ENCODE measurements at regions not wholly inside any gene's neighbourhood (a gene's known extent, or its start where the extent isn't known, plus 50 kb on each side); places are given as distances from the start of the nearest gene placed in this dataset.
A peak's percentile ranks its signal among the peaks of the same experiment; 100 is the strongest.
"Not testable (repeated sequence)": the region's sequence is repeated elsewhere in the genome, so short reads cannot be mapped to it uniquely, and the experiment has no call there.

DNA sequence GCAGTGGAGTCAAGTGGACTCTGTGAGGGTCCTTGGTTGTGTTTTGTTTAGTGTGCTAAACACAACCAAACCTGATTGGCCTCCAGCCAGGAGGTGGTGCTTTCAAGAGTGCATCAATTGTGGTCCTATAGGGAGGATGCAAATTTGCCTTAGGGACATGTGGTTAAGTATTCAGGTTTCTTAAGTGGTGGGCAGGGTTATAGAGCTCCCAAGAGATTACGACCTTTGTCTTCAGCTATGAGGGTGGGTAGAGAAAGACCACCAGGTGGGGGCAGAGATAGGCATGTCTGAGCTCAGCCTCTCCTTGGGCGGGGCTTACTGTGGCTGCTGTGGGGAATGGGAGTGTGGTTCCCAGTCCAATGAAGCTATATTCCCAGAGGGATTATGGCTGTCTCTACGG is 186.6 kb downstream of the SQOR start:
- H3K27me3 ChIP-seq (ENCODE audit: control insufficient read depth in 4 of 4, insufficient read depth in 4 of 4, low read length in 3 of 4): no peaks in the 10 kb centered on the region
- no peaks in the 10 kb centered on the region for H3K36me3 ChIP-seq (ENCODE audit: control insufficient read depth in 4 of 4, insufficient read depth in 3 of 4, low read depth in 1 of 4, low read length in 3 of 4)
- no peak overlapping the region for H3K27ac ChIP-seq (ENCODE audit: low read depth in 1 of 2, low read length in 2 of 2)
- no peak for DNase-seq (ENCODE audit: low spot score)
- 88% methylated on average over 3 of the region's 3 CpGs for WGBS
- no peak overlapping the region for H3K4me3 ChIP-seq (ENCODE audit: low read depth in 1 of 3, low read length in 3 of 3)
- H3K9me3 ChIP-seq (ENCODE audit: control insufficient read depth in 4 of 4, low read length in 3 of 4): no peaks in the 10 kb centered on the region
- H3K9ac ChIP-seq (ENCODE audit: low read depth in 1 of 2, low read length in 2 of 2): no peak overlapping the region
- TF ChIP-seq FOXA2 (IDR thresholded peaks at IDR 0.05): no peak
- peaks cover 0 to 2% (median 0%) of the 10 kb centered on the region in 4 donors for H3K4me1 ChIP-seq (ENCODE audit: control insufficient read depth in 4 of 4, insufficient read depth in 4 of 4, low read length in 3 of 4)

DNA sequence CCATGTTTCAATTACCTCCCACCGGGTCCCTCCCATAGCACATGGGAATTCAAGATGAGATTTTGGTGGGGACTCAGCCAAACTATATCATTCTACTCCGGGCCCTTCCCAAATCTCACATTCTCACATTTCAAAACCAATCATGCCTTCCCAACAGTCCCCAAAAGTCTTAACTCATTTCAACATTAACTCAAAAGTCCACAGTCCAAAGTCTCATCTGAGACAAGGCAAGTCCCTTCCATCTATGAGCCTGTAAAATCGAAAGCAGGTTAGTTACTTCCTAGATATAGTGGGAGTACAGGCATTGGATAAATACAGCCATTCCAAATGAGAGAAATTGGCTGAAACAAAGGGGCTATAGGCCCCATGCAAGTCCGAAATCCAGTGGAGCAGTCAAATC is 188.1 kb downstream of the SQOR start:
- H3K4me3 ChIP-seq (ENCODE audit: low read depth in 1 of 3, low read length in 3 of 3); H3K4me1 ChIP-seq (ENCODE audit: control insufficient read depth in 4 of 4, insufficient read depth in 4 of 4, low read length in 3 of 4); H3K27ac ChIP-seq (ENCODE audit: low read depth in 1 of 2, low read length in 2 of 2); H3K9ac ChIP-seq (ENCODE audit: low read depth in 1 of 2, low read length in 2 of 2); H3K9me3 ChIP-seq (ENCODE audit: control insufficient read depth in 4 of 4, low read length in 3 of 4); H3K36me3 ChIP-seq (ENCODE audit: control insufficient read depth in 4 of 4, insufficient read depth in 3 of 4, low read depth in 1 of 4, low read length in 3 of 4); DNase-seq (ENCODE audit: low spot score); H3K27me3 ChIP-seq (ENCODE audit: control insufficient read depth in 4 of 4, insufficient read depth in 4 of 4, low read length in 3 of 4): not testable (repeated sequence)
- peak; percentile 60 for TF ChIP-seq HNF4G (IDR thresholded peaks at IDR 0.05)
- peak; percentile 70 to 89 for TF ChIP-seq HNF4A (conservative IDR thresholded peaks at IDR 0.05)
- peak; percentile 46 for TF ChIP-seq SP1 (IDR thresholded peaks at IDR 0.05)
- WGBS: 60% methylated on average over 4 of the region's 4 CpGs

DNA sequence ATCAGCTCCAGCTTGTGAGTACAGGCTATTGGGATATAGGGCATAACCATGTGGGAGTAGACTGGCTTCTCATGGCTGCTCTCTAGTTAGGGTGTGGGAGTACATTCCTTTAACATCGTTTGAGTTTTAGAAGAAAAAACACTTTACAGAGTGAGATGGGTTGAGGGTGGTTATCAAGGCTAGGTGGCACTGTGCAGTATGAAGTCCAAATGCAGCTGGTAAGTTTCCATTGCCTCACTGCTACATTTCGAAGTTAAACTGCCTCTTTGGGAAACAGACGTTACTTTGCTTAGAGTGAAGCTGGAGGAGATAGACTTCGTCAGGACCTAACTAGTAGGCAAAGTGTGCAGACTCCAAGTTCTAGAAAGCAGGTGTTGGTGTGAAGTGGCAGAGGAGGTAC is 192.4 kb downstream of the SQOR start:
- 59% methylated on average over 4 of the region's 4 CpGs for WGBS
- no peaks in the 10 kb centered on the region for H3K36me3 ChIP-seq (ENCODE audit: control insufficient read depth in 4 of 4, insufficient read depth in 3 of 4, low read depth in 1 of 4, low read length in 3 of 4)
- no peak overlapping the region for H3K9ac ChIP-seq (ENCODE audit: low read depth in 1 of 2, low read length in 2 of 2)
- no peaks in the 10 kb centered on the region for H3K9me3 ChIP-seq (ENCODE audit: control insufficient read depth in 4 of 4, low read length in 3 of 4)
- peaks cover 0 to 2% (median 0%) of the 10 kb centered on the region in 4 donors for H3K4me1 ChIP-seq (ENCODE audit: control insufficient read depth in 4 of 4, insufficient read depth in 4 of 4, low read length in 3 of 4)
- H3K27me3 ChIP-seq (ENCODE audit: control insufficient read depth in 4 of 4, insufficient read depth in 4 of 4, low read length in 3 of 4): no peaks in the 10 kb centered on the region
- H3K27ac ChIP-seq (ENCODE audit: low read depth in 1 of 2, low read length in 2 of 2): no peak overlapping the region
- TF ChIP-seq NR2F2 (IDR thresholded peaks at IDR 0.05): no peak
- no peak for DNase-seq (ENCODE audit: low spot score)
- H3K4me3 ChIP-seq (ENCODE audit: low read depth in 1 of 3, low read length in 3 of 3): no peak overlapping the region

DNA sequence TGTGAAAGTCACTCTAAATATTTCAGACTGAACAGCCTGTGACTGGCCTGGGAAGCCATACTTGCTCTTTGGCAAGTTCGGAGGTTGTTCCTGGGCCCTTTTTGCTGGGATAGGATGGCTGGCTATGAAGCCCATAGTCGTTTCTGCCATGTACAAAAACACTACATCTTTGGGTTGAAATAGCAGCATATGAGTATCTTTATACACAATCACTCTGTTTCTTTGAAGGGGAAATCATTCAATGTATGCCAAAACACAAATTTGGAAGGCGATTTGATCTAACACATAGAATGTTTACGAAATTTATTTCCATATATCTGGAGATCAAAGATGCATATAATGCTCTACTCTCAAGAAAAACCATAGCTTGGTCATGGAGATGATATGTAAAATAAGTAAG is 192.9 kb downstream of the SQOR start:
- no peaks in the 10 kb centered on the region for H3K27me3 ChIP-seq (ENCODE audit: control insufficient read depth in 4 of 4, insufficient read depth in 4 of 4, low read length in 3 of 4)
- peaks cover 0 to 2% (median 0%) of the 10 kb centered on the region in 4 donors for H3K4me1 ChIP-seq (ENCODE audit: control insufficient read depth in 4 of 4, insufficient read depth in 4 of 4, low read length in 3 of 4)
- no peak overlapping the region for H3K4me3 ChIP-seq (ENCODE audit: low read depth in 1 of 3, low read length in 3 of 3)
- DNase-seq (ENCODE audit: low spot score): no peak
- H3K9ac ChIP-seq (ENCODE audit: low read depth in 1 of 2, low read length in 2 of 2): no peak overlapping the region
- H3K9me3 ChIP-seq (ENCODE audit: control insufficient read depth in 4 of 4, low read length in 3 of 4): no peaks in the 10 kb centered on the region
- TF ChIP-seq HNF4G (IDR thresholded peaks at IDR 0.05) (no peak), JUND (IDR thresholded peaks at IDR 0.05) (no peak), RAD21 (IDR thresholded peaks at IDR 0.05) (no peak), HNF4A (conservative IDR thresholded peaks at IDR 0.05) (no peak), SP1 (IDR thresholded peaks at IDR 0.05) (no peak), TAF1 (conservative IDR thresholded peaks at IDR 0.05) (no peak), NR2F2 (IDR thresholded peaks at IDR 0.05) (no peak), RXRA (IDR thresholded peaks at IDR 0.05) (no peak)
- TF ChIP-seq, protein P1, sequence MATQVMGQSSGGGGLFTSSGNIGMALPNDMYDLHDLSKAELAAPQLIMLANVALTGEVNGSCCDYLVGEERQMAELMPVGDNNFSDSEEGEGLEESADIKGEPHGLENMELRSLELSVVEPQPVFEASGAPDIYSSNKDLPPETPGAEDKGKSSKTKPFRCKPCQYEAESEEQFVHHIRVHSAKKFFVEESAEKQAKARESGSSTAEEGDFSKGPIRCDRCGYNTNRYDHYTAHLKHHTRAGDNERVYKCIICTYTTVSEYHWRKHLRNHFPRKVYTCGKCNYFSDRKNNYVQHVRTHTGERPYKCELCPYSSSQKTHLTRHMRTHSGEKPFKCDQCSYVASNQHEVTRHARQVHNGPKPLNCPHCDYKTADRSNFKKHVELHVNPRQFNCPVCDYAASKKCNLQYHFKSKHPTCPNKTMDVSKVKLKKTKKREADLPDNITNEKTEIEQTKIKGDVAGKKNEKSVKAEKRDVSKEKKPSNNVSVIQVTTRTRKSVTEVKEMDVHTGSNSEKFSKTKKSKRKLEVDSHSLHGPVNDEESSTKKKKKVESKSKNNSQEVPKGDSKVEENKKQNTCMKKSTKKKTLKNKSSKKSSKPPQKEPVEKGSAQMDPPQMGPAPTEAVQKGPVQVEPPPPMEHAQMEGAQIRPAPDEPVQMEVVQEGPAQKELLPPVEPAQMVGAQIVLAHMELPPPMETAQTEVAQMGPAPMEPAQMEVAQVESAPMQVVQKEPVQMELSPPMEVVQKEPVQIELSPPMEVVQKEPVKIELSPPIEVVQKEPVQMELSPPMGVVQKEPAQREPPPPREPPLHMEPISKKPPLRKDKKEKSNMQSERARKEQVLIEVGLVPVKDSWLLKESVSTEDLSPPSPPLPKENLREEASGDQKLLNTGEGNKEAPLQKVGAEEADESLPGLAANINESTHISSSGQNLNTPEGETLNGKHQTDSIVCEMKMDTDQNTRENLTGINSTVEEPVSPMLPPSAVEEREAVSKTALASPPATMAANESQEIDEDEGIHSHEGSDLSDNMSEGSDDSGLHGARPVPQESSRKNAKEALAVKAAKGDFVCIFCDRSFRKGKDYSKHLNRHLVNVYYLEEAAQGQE (IDR thresholded peaks at IDR 0.05): no peak
- TF ChIP-seq, protein P2, sequence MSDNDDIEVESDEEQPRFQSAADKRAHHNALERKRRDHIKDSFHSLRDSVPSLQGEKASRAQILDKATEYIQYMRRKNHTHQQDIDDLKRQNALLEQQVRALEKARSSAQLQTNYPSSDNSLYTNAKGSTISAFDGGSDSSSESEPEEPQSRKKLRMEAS (IDR thresholded peaks at IDR 0.05): no peak
- TF ChIP-seq, protein P3, sequence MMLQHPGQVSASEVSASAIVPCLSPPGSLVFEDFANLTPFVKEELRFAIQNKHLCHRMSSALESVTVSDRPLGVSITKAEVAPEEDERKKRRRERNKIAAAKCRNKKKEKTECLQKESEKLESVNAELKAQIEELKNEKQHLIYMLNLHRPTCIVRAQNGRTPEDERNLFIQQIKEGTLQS (IDR thresholded peaks at IDR 0.05): no peak
- TF ChIP-seq, protein P4, sequence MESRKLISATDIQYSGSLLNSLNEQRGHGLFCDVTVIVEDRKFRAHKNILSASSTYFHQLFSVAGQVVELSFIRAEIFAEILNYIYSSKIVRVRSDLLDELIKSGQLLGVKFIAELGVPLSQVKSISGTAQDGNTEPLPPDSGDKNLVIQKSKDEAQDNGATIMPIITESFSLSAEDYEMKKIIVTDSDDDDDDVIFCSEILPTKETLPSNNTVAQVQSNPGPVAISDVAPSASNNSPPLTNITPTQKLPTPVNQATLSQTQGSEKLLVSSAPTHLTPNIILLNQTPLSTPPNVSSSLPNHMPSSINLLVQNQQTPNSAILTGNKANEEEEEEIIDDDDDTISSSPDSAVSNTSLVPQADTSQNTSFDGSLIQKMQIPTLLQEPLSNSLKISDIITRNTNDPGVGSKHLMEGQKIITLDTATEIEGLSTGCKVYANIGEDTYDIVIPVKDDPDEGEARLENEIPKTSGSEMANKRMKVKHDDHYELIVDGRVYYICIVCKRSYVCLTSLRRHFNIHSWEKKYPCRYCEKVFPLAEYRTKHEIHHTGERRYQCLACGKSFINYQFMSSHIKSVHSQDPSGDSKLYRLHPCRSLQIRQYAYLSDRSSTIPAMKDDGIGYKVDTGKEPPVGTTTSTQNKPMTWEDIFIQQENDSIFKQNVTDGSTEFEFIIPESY (IDR thresholded peaks at IDR 0.05): no peak
- TF ChIP-seq, protein P5, sequence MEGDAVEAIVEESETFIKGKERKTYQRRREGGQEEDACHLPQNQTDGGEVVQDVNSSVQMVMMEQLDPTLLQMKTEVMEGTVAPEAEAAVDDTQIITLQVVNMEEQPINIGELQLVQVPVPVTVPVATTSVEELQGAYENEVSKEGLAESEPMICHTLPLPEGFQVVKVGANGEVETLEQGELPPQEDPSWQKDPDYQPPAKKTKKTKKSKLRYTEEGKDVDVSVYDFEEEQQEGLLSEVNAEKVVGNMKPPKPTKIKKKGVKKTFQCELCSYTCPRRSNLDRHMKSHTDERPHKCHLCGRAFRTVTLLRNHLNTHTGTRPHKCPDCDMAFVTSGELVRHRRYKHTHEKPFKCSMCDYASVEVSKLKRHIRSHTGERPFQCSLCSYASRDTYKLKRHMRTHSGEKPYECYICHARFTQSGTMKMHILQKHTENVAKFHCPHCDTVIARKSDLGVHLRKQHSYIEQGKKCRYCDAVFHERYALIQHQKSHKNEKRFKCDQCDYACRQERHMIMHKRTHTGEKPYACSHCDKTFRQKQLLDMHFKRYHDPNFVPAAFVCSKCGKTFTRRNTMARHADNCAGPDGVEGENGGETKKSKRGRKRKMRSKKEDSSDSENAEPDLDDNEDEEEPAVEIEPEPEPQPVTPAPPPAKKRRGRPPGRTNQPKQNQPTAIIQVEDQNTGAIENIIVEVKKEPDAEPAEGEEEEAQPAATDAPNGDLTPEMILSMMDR (IDR thresholded peaks at IDR 0.05; ENCODE audit: low read depth, low read length, missing input control): no peak
- H3K36me3 ChIP-seq (ENCODE audit: control insufficient read depth in 4 of 4, insufficient read depth in 3 of 4, low read depth in 1 of 4, low read length in 3 of 4): no peaks in the 10 kb centered on the region
- no peak overlapping the region for H3K27ac ChIP-seq (ENCODE audit: low read depth in 1 of 2, low read length in 2 of 2)
- WGBS: 79% methylated on average over 4 of the region's 4 CpGs
